GM21390 (cell line): ENCODE measurements at regions not wholly inside any gene's neighbourhood (a gene's known extent, or its start where the extent isn't known, plus 50 kb on each side); places are given as distances from the start of the nearest gene placed in this dataset.

Source experiments
- ATAC-seq: cut with Tn5 transposase; IDR thresholded peaks from one replicate; pipeline ENCODE4 v1.9.1; 2021; ENCODE audit not compliant: unreplicated experiment

GRCh38 chr1:218863987-218864386 lies 309.7 kb upstream of the LYPLAL1 start:
- ATAC-seq, result no peak

GRCh38 chr1:218865591-218865990 lies 308.1 kb upstream of the LYPLAL1 start:
- no peak for ATAC-seq

- ATAC-seq, result no peak
Measured at GRCh38 chr1:218866507-218866906, 307.2 kb upstream of the LYPLAL1 start.

- no peak for ATAC-seq
Measured at GRCh38 chr1:218867066-218867465, 306.6 kb upstream of the LYPLAL1 start.

GRCh38 chr1:218867941-218868626 lies 305.6 kb upstream of the LYPLAL1 start:
- no peak for ATAC-seq

GRCh38 chr1:218869276-218869675 lies 304.4 kb upstream of the LYPLAL1 start:
- ATAC-seq, result no peak

- no peak for ATAC-seq
Measured at GRCh38 chr1:218872026-218872425, 301.7 kb upstream of the LYPLAL1 start.

- no peak for ATAC-seq
Measured at GRCh38 chr1:218872928-218873327, 300.8 kb upstream of the LYPLAL1 start.

- no peak for ATAC-seq
Measured at GRCh38 chr1:218874313-218874712, 299.4 kb upstream of the LYPLAL1 start.

- no peak for ATAC-seq
Measured at GRCh38 chr1:218874801-218875400, 298.8 kb upstream of the LYPLAL1 start.

GRCh38 chr1:218878369-218878768 lies 295.3 kb upstream of the LYPLAL1 start:
- no peak for ATAC-seq

- ATAC-seq, result no peak
Measured at GRCh38 chr1:218880484-218881060, 293.1 kb upstream of the LYPLAL1 start.

- no peak for ATAC-seq
Measured at GRCh38 chr1:218882454-218882853, 291.2 kb upstream of the LYPLAL1 start.

GRCh38 chr1:218886101-218886871 lies 287.4 kb upstream of the LYPLAL1 start:
- no peak for ATAC-seq

GRCh38 chr1:218887141-218887925 lies 286.3 kb upstream of the LYPLAL1 start:
- ATAC-seq, result no peak

GRCh38 chr1:218890451-218890850 lies 283.2 kb upstream of the LYPLAL1 start:
- no peak for ATAC-seq

GRCh38 chr1:218891577-218891976 lies 282.1 kb upstream of the LYPLAL1 start:
- no peak for ATAC-seq

- ATAC-seq, result no peak
Measured at GRCh38 chr1:218895064-218895587, 278.6 kb upstream of the LYPLAL1 start.

- ATAC-seq, result no peak
Measured at GRCh38 chr1:218896202-218896601, 277.5 kb upstream of the LYPLAL1 start.

GRCh38 chr1:218898921-218899320 lies 274.8 kb upstream of the LYPLAL1 start:
- ATAC-seq, result no peak

GRCh38 chr1:218900615-218901014 lies 273.1 kb upstream of the LYPLAL1 start:
- no peak for ATAC-seq
